Mucosa of stomach (tissue), 1 donor: ENCODE measurements at regions not wholly inside any gene's neighbourhood (a gene's known extent, or its start where the extent isn't known, plus 50 kb on each side); places are given as distances from the start of the nearest gene placed in this dataset.
"Not testable (repeated sequence)": the region's sequence is repeated elsewhere in the genome, so short reads cannot be mapped to it uniquely, and the experiment has no call there.

Experiments used
- H3K27me3 ChIP-seq: one replicate; pipeline ENCODE4 v1.7.0; 2013; ENCODE audit warnings: mild to moderate bottlenecking, low read length; ENCODE audit not compliant: control insufficient read depth, insufficient read depth
- H3K36me3 ChIP-seq: one replicate; pipeline ENCODE4 v1.7.0; 2013; ENCODE audit warnings: low read length; ENCODE audit not compliant: control insufficient read depth, insufficient read depth
- H3K4me1 ChIP-seq: one replicate; pipeline ENCODE4 v1.7.0; 2013; ENCODE audit warnings: mild to moderate bottlenecking, low read length; ENCODE audit not compliant: control insufficient read depth, insufficient read depth
- H3K4me3 ChIP-seq: one replicate; pipeline ENCODE4 v1.7.0; 2013; ENCODE audit warnings: low read length
- H3K9ac ChIP-seq: one replicate; pipeline ENCODE4 v1.7.0; 2013; ENCODE audit warnings: mild to moderate bottlenecking, low read length, moderate library complexity
- H3K9me3 ChIP-seq: one replicate; pipeline ENCODE4 v1.7.0; 2013; ENCODE audit warnings: mild to moderate bottlenecking, low read length, moderate library complexity; ENCODE audit not compliant: control insufficient read depth
- donor health status: Pancreatic carcinoma.

GRCh38 chr2:116935097-116935814 lies 879.2 kb upstream of the DDX18 start:
- Histone ChIP-seq H3K9ac (no peak overlapping the region), H3K27me3 (no peaks in the 10 kb centered on the region), H3K36me3 (no peaks in the 10 kb centered on the region), H3K4me1 (no peaks in the 10 kb centered on the region), H3K9me3 (no peaks in the 10 kb centered on the region), H3K4me3 (no peak overlapping the region)

GRCh38 chr2:116948258-116948657 lies 866.2 kb upstream of the DDX18 start:
- no peaks in the 10 kb centered on the region for H3K36me3 ChIP-seq
- H3K9ac ChIP-seq, result no peak overlapping the region
- no peaks in the 10 kb centered on the region for H3K4me1 ChIP-seq
- no peak overlapping the region for H3K4me3 ChIP-seq
- no peaks in the 10 kb centered on the region for H3K9me3 ChIP-seq
- no peaks in the 10 kb centered on the region for H3K27me3 ChIP-seq

- Histone ChIP-seq H3K27me3 (no peaks in the 10 kb centered on the region), H3K4me1 (no peaks in the 10 kb centered on the region), H3K36me3 (no peaks in the 10 kb centered on the region), H3K9ac (no peak overlapping the region), H3K9me3 (no peaks in the 10 kb centered on the region), H3K4me3 (no peak overlapping the region)
Measured at GRCh38 chr2:116949249-116949648, 865.2 kb upstream of the DDX18 start.

GRCh38 chr2:116952254-116952653 lies 862.2 kb upstream of the DDX18 start:
- H3K36me3 ChIP-seq, result no peaks in the 10 kb centered on the region
- no peak overlapping the region for H3K4me3 ChIP-seq
- no peaks in the 10 kb centered on the region for H3K4me1 ChIP-seq
- no peak overlapping the region for H3K9ac ChIP-seq
- H3K9me3 ChIP-seq, result no peaks in the 10 kb centered on the region
- H3K27me3 ChIP-seq, result no peaks in the 10 kb centered on the region

DNA sequence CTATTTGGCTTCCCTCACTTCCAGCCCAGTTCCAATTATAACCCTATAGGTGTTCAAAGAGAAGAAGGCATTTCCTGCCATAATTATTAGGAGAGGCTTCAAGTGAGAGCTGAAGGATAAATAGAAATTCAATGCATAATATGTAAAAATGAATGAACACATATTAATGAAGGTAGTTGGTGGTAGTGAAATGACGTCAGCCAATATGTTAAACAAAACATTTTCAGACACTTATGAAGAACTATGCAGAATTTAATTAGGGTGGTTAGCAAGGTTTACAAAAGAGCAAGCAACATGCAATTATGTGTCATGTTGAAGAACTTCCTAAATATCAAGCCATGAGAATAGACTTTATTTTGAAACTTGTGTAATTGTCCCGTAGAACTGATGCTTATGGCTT lies 858.8 kb upstream of the DDX18 start:
- no peaks in the 10 kb centered on the region for H3K4me1 ChIP-seq

DNA sequence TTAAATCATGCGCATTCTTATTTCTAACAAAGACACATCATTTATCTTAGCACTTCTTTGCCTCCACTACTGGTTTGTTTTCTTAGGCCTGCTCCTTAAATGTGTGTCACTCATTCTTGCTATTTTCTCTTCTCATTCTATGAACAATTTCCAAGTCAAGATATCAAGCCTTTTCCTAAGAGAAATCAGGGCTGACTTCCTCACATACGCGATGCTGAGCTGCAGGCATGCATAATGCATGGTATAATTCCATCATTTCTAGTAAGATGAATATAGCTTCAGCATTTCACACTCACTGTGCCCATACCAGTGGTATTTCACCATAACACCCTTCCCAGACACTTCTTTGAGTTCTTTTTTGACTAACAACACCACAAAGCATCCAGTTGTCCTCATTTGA lies 838.9 kb upstream of the DDX18 start:
- Histone ChIP-seq H3K9ac (no peak overlapping the region), H3K27me3 (no peaks in the 10 kb centered on the region), H3K36me3 (no peaks in the 10 kb centered on the region), H3K9me3 (no peaks in the 10 kb centered on the region), H3K4me1 (no peaks in the 10 kb centered on the region), H3K4me3 (no peak overlapping the region)

More for the DNA sequence above, 858.8 kb upstream of the DDX18 start:
- H3K9me3 ChIP-seq, result no peaks in the 10 kb centered on the region
- no peak overlapping the region for H3K9ac ChIP-seq
- H3K36me3 ChIP-seq, result no peaks in the 10 kb centered on the region
- no peak overlapping the region for H3K4me3 ChIP-seq
- H3K27me3 ChIP-seq, result no peaks in the 10 kb centered on the region

DNA sequence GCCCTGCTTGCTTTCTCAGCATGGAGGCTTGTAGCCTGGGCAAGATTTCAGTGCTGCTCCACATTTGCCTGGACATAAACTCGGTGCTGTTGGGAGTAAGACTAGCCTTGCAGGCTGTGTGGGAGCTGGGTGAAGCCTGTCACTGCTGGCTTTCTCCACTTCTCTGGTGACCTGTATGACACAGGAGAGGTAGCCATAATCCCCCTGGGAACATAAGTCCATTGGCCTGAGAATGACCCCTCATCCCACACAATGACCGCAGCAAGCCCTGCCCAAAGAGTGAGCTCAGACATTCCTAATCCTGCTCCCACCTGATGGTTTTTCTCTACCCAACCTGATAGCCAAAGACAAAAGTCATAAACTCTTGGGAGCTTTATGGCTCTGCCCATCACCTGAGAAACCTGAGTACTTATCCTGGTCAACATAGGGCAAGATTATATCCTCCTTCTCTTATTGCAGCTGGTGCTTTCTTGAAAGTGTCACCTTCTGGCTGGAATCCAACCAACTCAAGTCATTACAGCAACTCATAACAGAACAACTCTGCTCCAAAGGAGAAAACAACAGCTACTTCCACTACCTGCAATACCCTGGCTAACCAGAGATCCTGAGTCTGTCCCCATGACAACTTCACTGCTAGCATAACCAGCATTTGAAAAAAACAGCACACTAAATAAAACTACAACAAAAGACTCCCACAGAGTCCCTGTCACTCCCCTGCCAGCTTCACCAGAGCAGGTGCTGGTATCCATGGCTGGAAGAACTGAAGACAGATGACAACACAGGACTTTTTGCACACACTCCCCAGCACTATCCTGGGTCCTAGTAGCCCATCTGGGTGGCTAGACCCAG lies 834.4 kb upstream of the DDX18 start:
- H3K27me3 ChIP-seq, result no peaks in the 10 kb centered on the region
- no peaks in the 10 kb centered on the region for H3K36me3 ChIP-seq
- H3K4me1 ChIP-seq, result no peaks in the 10 kb centered on the region
- no peak overlapping the region for H3K9ac ChIP-seq
- H3K9me3 ChIP-seq, result no peaks in the 10 kb centered on the region
- H3K4me3 ChIP-seq, result no peak overlapping the region

DNA sequence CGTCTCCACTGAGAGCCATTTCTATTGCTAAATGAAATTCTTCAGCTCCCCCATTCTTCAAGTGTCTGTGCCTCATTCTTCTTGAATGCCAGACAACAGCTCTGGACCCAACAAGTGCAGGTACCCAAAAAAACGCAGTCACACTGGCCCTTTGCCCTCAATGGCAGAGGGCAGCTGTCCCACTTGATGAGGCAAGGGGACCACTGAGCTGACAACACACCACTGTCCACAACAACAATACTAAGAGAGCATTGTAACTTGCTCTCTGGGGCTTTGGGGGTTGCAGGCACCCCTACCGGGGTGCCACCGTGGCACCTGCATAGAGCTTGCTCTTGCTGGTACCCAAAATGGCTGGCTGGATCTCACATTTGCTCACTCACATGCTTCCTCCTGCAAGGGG lies 827.0 kb upstream of the DDX18 start:
- H3K9me3 ChIP-seq, result no peaks in the 10 kb centered on the region
- no peak overlapping the region for H3K4me3 ChIP-seq
- no peaks in the 10 kb centered on the region for H3K27me3 ChIP-seq
- H3K36me3 ChIP-seq, result no peaks in the 10 kb centered on the region
- H3K4me1 ChIP-seq, result no peaks in the 10 kb centered on the region
- no peak overlapping the region for H3K9ac ChIP-seq

DNA sequence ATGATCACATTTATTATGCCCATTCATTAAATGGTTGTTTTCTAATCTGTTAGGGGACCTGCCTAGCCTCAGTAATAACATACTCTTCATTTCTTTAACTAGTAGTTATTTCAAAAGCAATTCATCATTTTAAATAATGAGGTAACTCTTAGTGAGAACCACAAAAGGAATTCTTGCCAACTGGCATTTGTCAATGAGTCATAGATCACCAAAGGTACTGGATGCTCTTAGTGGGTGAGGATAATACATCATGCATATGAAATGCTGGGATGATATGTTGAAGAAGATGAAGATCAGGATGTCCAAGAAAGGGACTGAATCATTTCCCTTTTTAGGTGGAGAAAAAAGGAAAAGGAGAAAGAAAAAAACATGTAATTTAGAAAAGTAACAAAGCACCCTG lies 826.2 kb upstream of the DDX18 start:
- H3K36me3 ChIP-seq, result no peaks in the 10 kb centered on the region
- no peaks in the 10 kb centered on the region for H3K9me3 ChIP-seq
- no peaks in the 10 kb centered on the region for H3K4me1 ChIP-seq
- H3K9ac ChIP-seq, result no peak overlapping the region
- no peak overlapping the region for H3K4me3 ChIP-seq
- no peaks in the 10 kb centered on the region for H3K27me3 ChIP-seq

- no peak overlapping the region for H3K4me3 ChIP-seq
- no peaks in the 10 kb centered on the region for H3K4me1 ChIP-seq
- H3K27me3 ChIP-seq, result no peaks in the 10 kb centered on the region
- no peaks in the 10 kb centered on the region for H3K9me3 ChIP-seq
- H3K36me3 ChIP-seq, result no peaks in the 10 kb centered on the region
- no peak overlapping the region for H3K9ac ChIP-seq
Measured at GRCh38 chr2:117019357-117019756, 795.1 kb upstream of the DDX18 start.

GRCh38 chr2:117027646-117028045 lies 786.8 kb upstream of the DDX18 start:
- Histone ChIP-seq H3K9ac (no peak overlapping the region), H3K9me3 (no peaks in the 10 kb centered on the region), H3K36me3 (no peaks in the 10 kb centered on the region), H3K27me3 (no peaks in the 10 kb centered on the region), H3K4me3 (no peak overlapping the region), H3K4me1 (no peaks in the 10 kb centered on the region)

DNA sequence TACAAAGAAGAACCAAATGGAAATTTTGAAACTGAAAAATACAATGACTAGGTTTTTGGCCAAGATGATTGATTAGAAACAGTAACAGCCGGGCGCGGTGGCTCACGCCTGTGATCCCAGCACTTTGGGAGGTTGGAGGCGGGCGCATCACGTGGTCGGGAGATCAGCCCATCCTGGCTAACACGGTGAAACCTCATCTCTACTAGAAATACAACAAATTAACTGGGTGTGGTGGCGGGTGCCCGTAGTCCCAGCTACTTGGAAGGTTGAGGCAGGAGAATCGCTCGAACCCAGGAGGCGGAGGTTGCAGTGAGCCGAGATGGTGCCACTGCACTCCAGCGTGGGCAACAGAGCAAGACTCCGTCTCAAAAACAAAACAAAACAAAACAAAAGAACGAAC lies 785.8 kb upstream of the DDX18 start:
- H3K36me3 ChIP-seq, H3K4me1 ChIP-seq, H3K27me3 ChIP-seq, H3K9me3 ChIP-seq, H3K9ac ChIP-seq, H3K4me3 ChIP-seq: not testable (repeated sequence)
